ENCODE measurements at regions not wholly inside any gene's neighbourhood (a gene's known extent, or its start where the extent isn't known, plus 50 kb on each side); places are given as distances from the start of the nearest gene placed in this dataset.
"Not testable (repeated sequence)": the region's sequence is repeated elsewhere in the genome, so short reads cannot be mapped to it uniquely, and the experiment has no call there.

DNA sequence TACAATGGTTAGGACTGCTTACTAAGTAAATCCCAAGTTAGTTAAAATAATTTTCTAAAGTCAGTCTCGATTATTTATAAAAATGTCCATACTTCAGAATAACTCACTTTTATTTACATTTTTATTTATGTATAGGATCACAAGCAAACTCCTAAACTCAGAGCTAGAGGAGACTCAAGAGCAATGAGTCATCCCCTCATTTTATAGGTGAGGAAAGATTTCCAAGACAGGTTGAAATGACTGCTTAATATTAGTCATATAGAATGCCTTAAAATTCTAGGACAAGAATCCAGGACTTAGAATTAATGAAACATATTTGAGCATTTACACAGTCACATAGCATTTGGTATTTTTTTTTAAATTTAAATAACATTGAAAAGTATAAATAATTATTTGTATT lies 983.8 kb downstream of the SI start:
- no peak for DNase-seq (ENCODE audit: low read depth, low spot score)
- H3K4me3 ChIP-seq (ENCODE audit: low read length): no peak overlapping the region

DNA sequence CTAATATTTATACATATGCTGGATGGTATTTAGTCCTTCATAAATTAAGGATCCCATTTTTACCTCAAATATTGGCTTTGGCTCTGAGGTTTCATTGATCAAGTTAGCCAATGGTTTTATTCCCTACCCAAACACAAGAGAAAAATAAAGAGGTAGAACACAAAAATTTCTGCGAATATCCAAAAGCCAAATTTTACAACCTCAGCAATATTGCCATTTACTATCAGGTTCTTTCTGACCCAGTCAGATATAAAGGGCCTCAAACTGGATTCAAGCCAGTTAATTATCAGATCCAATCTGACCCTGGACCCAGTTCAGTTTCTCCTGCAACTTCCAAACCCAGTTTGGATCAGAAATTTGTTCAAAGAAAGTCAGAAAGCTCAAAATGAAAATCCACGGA lies 998.1 kb downstream of the SI start:
- H3K4me3 ChIP-seq (ENCODE audit: low read length): no peak overlapping the region
- no peak for DNase-seq (ENCODE audit: low read depth, low spot score)

DNA sequence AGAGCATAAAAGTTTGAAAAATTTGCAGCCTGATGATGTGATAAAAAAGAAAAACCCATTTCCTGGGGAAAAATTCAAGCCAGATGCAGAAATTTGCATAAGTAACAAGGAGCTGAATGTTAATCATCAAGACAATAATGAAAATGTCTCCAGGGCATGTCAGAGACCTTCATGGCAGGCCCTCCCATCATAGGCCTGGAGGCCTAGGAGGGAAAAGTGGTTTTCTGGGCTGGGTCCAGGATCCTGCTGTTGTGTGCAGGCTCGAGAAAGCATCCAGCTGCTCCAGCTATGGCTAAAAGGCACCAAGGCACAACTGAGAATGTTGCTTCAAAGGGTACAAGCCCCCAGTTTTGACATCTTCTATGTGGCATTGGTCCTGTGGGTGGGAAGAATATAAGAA lies 1014.0 kb downstream of the SI start:
- DNase-seq (ENCODE audit: low read depth, low spot score): no peak
- no peak overlapping the region for H3K4me3 ChIP-seq (ENCODE audit: low read length)

DNA sequence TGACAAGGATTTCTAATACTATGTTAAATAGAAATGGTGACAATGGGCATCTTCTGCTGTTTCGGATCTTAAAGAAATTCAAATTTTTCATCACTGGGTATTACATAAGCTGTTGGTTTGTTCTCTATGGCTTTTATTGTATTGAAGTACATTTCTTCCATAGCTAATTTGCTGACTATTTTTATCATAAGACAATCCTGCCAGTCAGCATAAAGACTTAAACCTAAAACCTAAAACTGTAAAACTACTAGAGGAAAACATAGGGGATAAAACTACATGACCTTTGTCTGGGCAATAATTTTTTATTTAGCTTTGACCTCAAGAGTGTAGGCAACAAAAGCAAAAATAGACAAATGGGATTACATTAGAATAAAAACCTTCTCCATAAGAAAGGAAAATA lies 1017.4 kb downstream of the SI start:
- no peak for DNase-seq (ENCODE audit: low read depth, low spot score)
- no peak overlapping the region for H3K4me3 ChIP-seq (ENCODE audit: low read length)

DNA sequence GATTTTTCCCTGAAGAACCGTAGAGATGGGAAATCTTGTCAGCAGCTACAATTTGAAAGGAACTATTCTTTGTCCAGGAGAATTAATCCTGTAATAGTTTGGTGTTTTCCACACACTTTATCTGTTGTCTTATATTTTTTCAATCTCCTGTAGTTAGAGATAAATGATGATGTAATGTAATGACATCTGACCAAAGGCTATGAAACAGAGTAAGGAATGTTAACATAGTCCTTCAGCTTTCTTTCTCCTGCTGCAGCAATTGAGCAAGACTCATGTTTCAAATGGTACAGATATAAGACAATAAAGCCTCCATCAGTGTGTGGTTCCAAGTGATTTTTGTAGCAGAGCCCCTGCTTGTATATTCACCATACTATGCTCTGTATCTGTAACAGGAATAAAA lies 1028.4 kb downstream of the SI start:
- DNase-seq (ENCODE audit: low read depth, low spot score): no peak

DNA sequence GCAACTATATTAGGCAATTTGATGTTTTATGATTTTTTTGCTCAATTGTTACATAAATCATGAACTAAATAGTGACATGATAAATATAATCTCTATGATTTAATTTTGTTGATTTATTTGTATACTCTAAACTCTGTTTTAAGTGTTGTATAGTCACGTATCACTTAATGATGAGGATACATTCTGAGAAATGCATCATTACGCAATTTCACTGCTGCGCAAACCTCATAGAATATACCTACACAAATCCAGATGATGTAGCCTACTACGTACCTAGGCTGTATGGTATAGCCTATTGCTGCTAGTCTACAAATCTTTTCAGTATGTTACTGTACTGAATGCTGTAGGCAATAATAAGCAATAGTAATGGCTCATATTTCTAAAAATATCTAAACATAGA lies 1029.8 kb downstream of the SI start:
- DNase-seq (ENCODE audit: low read depth, low spot score): no peak
- no peak overlapping the region for H3K4me3 ChIP-seq (ENCODE audit: low read length)

More for the DNA sequence above, 1028.4 kb downstream of the SI start:
- no peak overlapping the region for H3K4me3 ChIP-seq (ENCODE audit: low read length)

DNA sequence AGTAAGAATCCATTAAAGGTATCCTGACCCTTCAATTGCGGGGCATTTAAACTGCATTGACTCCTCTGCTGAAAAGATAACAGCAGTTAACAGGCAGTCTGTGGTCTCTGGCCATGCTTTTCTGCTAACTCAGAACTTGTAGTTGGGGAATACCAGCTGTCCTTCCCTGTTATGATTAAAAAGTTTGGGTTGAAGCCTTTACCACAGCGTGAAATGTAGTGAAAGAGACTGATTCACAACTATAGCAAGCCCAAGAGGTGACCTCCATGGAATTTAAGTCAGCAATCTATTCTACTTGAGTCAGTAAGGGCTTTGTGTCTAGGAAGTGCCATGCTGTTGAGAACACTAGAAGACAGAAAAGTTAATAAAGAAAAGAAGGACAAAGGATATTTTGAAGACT lies 1037.3 kb downstream of the SI start:
- no peak for DNase-seq (ENCODE audit: low read depth, low spot score)
- no peak overlapping the region for H3K4me3 ChIP-seq (ENCODE audit: low read length)

DNA sequence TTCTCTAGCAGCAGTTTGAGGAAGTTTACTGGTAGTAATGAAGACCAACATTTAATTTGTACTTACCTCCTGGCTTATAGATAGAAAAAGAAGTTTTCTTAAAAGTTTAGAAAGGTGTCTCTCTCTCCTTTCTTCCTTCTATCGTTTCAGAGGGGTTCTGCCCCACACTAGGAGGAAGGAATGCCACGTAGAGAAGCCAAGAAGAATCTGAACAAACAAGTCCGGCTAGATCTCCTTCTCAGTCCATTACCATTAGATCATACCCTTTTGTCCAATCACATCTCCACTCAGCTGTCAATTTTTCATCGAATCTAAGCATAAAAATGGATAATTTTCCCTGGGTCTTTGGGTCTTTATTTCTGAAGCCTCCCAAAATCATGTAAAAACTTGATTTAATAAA lies 1048.1 kb downstream of the SI start:
- no peak overlapping the region for H3K4me3 ChIP-seq (ENCODE audit: low read length)
- no peak for DNase-seq (ENCODE audit: low read depth, low spot score)

DNA sequence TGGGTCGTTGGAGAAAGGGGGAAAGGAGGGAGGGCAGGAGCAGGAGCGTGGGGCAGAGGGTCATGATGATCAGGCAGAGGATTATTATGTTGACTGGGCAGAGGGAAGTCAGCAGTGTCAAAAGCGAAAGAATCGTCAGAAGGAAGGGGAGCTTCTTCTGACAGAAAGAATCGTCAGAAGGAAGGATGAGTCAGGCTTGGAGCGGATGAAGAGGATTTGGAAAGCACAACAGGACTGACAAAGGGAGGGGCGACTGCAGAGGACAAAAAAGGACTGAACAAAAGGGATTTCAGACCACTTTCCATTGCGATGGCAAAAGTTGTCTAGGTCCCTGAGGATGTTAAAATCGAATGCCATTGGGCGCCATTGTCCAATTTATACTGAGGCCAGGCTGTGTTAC lies 1053.5 kb downstream of the SI start:
- no peak for DNase-seq (ENCODE audit: low read depth, low spot score)

DNA sequence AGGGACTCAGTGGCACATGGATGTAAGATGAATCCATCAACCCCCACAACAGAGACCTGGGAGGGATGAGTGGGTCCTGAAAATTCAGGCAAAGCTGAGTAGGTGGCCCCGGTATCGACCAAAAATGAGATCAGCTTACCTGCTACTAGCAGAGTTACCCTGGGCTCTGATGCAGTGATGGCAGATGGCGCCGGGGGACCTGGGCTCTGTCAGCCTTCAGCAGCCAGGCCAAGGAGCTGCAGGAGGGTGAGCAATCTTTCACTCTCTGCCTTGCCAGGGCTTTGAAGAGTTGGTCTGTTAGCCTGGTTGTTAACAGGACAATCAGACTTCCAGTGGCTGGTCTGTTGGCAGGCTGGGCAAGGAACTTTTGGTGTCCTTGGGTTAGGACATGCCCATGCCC lies 1054.8 kb downstream of the SI start:
- H3K4me3 ChIP-seq (ENCODE audit: low read length): no peak overlapping the region
- no peak for DNase-seq (ENCODE audit: low read depth, low spot score)

More for the DNA sequence above, 1053.5 kb downstream of the SI start:
- no peak overlapping the region for H3K4me3 ChIP-seq (ENCODE audit: low read length)

DNA sequence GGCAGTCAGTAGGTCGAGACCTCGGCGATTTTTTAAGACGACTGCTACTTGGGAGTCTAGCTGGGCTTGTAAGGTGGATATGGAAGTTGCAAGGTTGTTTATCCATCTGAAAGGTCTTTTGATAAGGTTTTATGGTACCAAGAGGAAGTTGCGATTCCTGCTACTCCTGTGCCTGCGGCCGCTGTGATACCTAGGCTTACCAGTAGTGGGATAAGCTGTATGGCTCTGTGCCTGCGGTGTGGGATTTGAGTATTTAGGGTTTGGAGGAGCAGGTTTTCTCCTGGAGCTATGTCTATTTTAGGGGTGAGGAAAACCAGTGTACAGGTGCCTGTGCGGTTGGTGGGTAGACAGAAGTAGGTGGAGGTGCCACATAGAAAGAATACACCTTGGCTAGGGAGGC lies 1059.8 kb downstream of the SI start:
- no peak overlapping the region for H3K4me3 ChIP-seq (ENCODE audit: low read length)
- DNase-seq (ENCODE audit: low read depth, low spot score): no peak

DNA sequence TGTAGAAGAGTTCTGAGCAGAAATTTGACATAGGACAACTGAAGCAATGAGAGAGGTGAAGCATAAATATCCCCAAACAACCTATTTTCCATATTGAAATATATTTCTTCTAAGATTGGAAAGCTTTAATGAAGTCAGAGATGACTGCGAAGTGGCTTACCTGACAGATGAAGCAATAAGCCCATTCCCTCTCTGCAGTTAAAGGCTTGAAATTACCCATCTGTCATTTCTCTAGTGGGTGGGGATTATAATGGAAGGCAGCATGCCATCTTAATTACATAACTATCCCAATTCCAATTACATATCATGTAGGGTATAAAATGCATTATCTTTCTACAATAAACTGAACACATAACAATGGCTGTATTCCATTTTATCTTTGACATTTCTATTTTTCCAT lies 1070.5 kb downstream of the SI start:
- DNase-seq (ENCODE audit: low read depth, low spot score): no peak
- no peak overlapping the region for H3K4me3 ChIP-seq (ENCODE audit: low read length)

DNA sequence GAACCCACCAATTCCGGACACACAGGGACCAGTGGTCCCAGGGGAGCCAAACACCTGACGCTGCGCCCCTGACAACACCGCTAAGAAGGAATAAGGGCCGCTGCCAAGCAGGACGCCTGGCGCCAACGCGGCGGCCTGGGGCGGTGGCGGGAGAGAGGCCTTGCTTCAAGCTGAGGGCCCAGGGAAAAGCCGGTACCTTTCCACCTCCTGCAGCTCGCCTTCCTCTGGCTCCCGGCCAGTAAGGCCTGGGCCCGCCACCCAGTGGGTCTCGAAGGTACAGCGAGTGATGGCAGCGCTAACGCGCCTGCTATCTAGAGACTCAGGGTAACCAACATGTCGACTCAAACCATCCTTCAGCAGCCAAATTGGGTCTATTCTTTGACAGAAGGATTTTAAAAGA lies 1074.1 kb downstream of the SI start:
- DNase-seq (ENCODE audit: low read depth, low spot score): no peak
- no peak overlapping the region for H3K4me3 ChIP-seq (ENCODE audit: low read length)

DNA sequence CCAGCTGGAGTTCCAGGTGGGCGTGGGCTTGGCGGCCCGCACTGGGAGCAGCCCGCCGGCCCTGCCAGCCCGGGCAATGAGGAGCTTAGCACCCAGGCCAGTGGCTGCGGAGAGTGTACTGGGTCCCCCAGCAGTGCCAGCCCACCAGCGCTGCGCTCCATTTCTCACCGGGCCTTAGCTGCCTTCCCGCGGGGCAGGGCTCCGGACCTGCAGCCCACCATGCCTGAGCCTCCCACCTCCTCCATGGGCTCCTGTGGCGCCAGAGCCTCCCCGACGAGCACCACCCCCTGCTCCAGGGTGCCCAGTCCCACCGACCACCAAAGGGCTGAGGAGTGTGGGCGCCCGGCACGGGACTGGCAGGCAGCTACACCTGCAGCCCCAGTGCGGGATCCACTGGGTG lies 1075.3 kb downstream of the SI start:
- not testable (repeated sequence) for DNase-seq (ENCODE audit: low read depth, low spot score); H3K4me3 ChIP-seq (ENCODE audit: low read length)

DNA sequence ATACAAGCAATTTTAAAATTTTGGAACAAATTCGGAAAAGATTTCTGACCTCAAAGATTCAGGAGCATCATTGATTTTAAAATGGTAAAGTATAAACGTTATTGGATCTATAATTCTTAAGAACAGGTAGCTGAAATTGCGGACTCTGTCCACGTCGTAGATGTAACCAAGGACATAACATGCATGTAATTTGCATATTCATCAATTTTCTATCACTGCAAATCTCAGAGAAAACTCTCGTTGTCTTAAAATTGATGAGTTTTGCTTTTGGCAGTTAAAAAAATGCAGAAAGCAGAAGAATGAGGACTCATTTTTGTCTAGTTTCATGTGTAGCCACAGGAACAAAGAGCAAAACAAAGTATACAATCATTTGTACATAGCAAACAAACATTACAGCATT lies 1094.4 kb downstream of the SI start:
- H3K4me3 ChIP-seq (ENCODE audit: low read length): no peak overlapping the region
- no peak for DNase-seq (ENCODE audit: low read depth, low spot score)

DNA sequence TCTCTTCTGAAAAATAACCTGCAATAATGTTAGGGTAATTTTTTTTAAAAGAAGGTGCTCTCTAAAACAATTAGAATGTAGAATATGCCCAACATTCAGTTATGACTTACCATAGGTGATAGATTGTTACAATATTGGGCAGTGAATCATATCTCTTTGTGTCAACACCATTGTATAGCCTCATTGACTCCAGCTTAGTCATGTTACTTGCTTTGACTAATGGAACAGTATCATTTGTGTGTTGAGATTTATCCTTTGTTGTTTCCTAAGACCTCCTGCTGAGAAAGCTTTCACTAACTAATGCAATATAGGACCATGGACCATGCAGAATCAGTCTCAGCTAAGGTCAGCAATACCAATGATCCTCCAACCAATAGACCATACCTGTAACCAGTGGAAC lies 1106.4 kb downstream of the SI start:
- H3K4me3 ChIP-seq (ENCODE audit: low read length): no peak overlapping the region
- no peak for DNase-seq (ENCODE audit: low read depth, low spot score)

DNA sequence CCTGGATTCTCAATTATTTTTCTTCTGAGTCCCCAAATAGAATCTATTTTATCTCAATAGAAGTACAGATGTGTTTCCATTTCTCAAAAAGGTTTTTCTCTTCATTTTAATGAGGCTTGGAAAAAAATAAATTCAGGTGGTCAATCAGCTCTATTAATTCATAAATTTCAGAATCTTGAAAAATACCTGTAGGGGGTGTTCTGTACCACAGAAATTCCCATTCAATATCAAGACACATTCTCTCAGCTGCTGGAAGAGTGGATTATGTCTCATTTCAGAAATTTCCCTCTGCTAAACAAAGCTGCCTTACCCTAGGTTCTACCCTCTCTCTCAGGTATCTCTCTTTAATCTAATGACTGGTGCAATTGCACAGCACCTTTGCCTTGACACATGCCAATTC lies 1121.2 kb downstream of the SI start:
- no peak for DNase-seq (ENCODE audit: low read depth, low spot score)
- no peak overlapping the region for H3K4me3 ChIP-seq (ENCODE audit: low read length)

DNA sequence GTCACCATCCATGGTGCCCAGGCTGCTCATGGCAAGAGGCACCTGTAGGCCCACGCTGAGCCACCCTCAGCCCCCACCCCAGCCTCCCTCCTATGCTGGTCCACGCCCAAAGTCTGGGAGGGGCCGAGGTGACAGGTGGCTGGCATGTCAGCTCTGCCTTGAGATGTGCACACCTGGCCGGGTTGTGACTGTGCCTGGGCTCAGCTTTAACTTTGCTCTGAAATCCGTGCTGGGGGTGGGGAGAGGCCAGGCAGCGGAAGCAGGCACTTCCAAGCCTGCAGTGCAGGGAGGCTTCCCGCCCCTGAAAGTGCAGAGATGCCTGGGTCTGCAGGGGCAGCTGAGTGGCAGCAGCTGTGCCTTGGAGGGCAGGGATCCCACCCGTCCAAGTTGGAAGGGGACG lies 1124.8 kb downstream of the SI start:
- no peak overlapping the region for H3K4me3 ChIP-seq (ENCODE audit: low read length)
- DNase-seq (ENCODE audit: low read depth, low spot score): no peak

DNA sequence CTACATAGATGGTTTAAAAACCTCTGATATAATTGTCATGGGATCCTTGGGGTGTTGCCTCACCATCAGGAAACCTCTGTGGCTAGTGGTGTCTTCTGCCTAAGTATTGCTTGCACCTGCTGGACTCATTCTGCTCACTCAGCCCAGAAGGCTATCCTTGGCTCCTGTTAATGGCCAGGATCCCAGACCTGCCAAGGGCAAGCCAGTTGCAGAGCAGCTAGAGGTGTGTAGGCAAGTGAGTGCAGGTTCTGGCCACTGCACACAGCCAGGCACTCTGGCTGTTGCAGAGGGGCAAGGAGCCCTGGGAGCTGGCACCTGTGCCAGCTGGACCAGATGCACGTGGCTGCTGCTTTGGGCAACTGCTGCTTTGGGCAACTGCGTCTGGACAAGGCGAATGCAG lies 1125.8 kb downstream of the SI start:
- no peak for DNase-seq (ENCODE audit: low read depth, low spot score)
- H3K4me3 ChIP-seq (ENCODE audit: low read length): no peak overlapping the region

DNA sequence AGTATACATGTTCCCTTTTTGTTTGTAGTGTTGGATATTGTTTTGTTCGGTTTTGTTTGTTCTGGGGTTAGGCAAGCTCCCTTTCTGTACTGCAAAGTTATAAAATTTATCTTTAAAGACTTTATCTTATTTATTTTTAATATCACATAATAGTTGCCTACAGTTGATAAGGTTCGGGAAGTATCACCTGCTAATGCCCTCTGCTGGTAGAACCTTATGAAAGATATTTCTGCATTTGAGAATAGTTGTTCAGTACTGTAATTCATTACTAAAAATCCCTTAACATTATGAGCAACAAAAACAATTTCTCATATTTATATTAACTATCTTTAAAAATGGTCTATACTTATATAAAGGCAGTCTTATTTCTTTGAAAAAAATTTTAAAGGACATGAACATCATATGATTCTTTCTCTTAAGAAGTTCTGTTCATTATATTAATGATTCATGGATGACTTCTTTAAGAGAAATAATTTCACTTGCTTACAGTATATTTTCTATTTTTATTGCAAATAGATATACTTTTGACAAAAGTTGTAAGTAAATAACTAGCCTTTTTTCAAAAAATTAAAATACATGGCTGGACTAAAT lies 1126.8 kb downstream of the SI start:
- DNase-seq (ENCODE audit: low read depth, low spot score): peak; percentile 3
- H3K4me3 ChIP-seq (ENCODE audit: low read length): no peak overlapping the region

DNA sequence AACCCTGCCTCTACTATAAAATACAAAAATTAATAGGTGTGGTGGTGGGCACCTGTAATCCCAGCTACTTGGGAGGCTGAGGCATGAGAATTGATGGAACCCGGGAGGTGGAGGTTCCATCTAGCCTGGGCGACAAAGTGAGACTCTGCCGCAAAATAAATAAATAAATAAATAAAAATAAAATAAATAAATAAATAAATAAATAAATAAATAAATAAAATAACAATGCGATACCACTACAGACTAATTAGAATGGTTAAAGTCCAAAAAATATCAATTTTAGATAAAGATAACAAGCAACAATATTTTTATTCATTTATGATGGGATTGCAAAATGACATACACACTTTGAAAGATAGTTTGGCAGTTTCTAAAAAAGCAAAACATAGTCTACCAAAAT lies 1131.5 kb downstream of the SI start:
- H3K4me3 ChIP-seq (ENCODE audit: low read length): no peak overlapping the region
- no peak for DNase-seq (ENCODE audit: low read depth, low spot score)

DNA sequence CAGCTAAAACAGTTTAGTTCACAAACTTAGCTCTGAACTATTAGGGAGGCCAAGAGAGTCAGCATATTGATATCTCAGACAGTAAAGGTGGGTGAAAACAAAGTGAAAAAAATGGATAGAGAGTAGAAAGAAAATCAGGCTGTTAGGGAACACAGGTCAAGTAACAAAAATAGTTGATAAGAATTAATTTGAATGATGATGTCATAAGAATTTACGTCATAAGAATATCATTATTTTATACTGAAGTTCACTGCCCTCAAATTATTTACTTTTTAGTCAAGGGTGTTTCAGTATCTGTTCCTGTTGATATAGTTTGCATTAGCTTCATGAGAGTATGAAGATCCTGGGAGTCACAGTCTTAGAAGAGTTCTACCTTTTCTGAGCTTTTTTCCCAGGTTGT lies 1134.6 kb downstream of the SI start:
- DNase-seq (ENCODE audit: low read depth, low spot score): no peak
- H3K4me3 ChIP-seq (ENCODE audit: low read length): no peak overlapping the region
